WI38 (cell line): ENCODE measurements at regions not wholly inside any gene's neighbourhood (a gene's known extent, or its start where the extent isn't known, plus 50 kb on each side); places are given as distances from the start of the nearest gene placed in this dataset.

ENCODE experiments used
- H3K4me3 ChIP-seq: 2 replicates; pipeline ENCODE4 v1.5.1; 2011; ENCODE audit warnings: low read depth, mild to moderate bottlenecking, control low read depth, low read length
- TF ChIP-seq, protein P1 (sequence below): IDR thresholded peaks from 2 replicates; pipeline ENCODE4 v1.5.1; 2012; ENCODE audit warnings: low read depth, mild to moderate bottlenecking, control low read depth, low read length

GRCh38 chr3:148253713-148254112 is 444.0 kb upstream of the AGTR1 start:
- H3K4me3 ChIP-seq, result no peak overlapping the region
- TF ChIP-seq, protein P1, sequence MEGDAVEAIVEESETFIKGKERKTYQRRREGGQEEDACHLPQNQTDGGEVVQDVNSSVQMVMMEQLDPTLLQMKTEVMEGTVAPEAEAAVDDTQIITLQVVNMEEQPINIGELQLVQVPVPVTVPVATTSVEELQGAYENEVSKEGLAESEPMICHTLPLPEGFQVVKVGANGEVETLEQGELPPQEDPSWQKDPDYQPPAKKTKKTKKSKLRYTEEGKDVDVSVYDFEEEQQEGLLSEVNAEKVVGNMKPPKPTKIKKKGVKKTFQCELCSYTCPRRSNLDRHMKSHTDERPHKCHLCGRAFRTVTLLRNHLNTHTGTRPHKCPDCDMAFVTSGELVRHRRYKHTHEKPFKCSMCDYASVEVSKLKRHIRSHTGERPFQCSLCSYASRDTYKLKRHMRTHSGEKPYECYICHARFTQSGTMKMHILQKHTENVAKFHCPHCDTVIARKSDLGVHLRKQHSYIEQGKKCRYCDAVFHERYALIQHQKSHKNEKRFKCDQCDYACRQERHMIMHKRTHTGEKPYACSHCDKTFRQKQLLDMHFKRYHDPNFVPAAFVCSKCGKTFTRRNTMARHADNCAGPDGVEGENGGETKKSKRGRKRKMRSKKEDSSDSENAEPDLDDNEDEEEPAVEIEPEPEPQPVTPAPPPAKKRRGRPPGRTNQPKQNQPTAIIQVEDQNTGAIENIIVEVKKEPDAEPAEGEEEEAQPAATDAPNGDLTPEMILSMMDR, result no peak

- no peak overlapping the region for H3K4me3 ChIP-seq
- TF ChIP-seq, protein P1, result no peak
Measured at GRCh38 chr3:148254402-148254801, 443.3 kb upstream of the AGTR1 start.

DNA sequence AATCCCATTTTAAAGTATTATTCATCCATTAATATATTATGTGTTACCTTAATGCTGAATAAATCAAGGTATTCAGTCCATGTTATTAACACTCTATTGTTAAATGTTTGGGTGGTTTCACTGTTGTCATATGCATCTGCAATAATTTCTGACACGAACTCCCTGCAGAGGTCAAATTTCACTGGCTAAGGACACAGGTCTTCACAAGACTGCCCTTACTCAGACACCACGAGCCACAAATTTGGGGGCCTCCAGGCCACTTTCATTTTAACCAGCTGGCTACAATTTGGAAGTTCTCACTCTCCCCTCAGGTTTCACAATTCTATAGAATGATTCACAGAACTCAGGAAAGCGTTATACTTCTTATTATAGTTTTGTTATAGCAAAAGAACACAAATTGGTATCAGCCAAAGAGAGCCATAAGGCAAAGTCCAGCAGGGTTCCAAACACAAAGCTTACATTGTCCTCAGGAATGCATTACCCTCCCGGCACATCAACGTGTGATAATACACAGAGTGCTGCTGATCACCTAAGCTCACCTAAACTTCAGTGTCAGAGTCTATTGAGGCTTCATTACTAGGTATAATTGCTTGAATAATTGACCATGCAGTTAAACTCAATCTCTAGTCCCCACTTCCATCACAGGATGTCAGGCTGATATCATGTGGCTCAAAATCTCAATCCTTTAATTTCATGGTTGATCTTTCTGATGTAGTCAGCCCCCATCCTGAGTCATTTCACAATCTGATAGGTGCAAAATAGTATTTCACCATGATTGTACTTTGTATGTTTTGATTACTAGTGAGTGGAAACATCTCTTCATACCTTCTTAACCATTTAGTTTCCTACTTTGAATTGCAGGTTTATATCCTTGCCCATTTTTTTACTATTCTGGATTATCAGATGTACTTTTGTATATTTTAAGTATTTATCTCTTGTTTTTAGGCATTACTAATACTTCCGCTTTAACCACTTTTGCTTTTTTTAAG is 441.4 kb upstream of the AGTR1 start:
- TF ChIP-seq, protein P1, result no peak
- no peak overlapping the region for H3K4me3 ChIP-seq

- TF ChIP-seq, protein P1, result no peak
- no peak overlapping the region for H3K4me3 ChIP-seq
Measured at GRCh38 chr3:148262980-148263379, 434.7 kb upstream of the AGTR1 start.

- no peak overlapping the region for H3K4me3 ChIP-seq
- TF ChIP-seq, protein P1, result no peak
Measured at GRCh38 chr3:148265841-148266240, 431.9 kb upstream of the AGTR1 start.

DNA sequence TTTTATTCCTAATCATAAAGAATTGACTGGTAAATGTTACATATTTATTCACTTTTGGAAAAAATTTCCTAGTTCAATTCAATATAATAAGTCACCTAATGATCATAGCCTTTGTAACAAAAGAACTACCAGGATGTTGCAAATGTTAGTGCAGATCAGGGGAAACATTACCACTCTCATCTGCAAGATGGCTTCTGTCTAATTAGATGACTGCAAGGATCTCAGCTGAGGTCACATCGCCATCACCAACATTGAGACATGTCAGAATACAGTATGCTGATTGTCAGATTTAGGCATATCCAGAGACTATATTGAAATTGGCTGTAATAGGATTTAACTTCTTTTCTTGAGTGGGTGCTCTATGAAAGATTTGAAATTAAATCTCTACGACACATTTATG is 431.4 kb upstream of the AGTR1 start:
- H3K4me3 ChIP-seq, result no peak overlapping the region
- TF ChIP-seq, protein P1, result no peak

DNA sequence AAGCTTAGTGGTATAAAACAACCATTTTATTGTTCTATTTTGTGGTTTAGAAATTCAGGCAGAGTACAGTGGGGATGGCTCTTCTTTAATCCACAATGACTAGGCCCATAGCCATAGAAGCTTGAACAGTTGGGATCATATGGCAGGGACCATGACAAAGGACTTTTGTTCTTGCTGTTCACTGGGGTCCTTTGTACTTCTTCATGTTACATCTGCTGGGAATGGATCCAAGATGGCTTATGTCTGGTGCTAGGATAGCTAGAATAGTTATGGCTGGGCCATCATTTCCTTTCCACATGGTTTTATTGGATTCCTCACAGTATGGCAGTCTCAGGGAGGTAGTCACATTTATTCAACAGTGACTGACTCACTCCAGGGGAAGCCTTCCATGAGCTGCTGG is 427.9 kb upstream of the AGTR1 start:
- H3K4me3 ChIP-seq, result no peak overlapping the region
- TF ChIP-seq, protein P1, result no peak
